Gastrocnemius medialis (tissue), 4 donors: ENCODE measurements at regions not wholly inside any gene's neighbourhood (a gene's known extent, or its start where the extent isn't known, plus 50 kb on each side); places are given as distances from the start of the nearest gene placed in this dataset.

Experiments used
- ATAC-seq, 2 donors: fragments of 150-250 bp; one replicate each; pipeline ENCODE4 v1.9.1; 2016
- DNase-seq, 2 donors: peaks; one replicate each; pipeline ENCODE4 v3.0.0-alpha.2; 2019
- H3K27ac ChIP-seq, 4 donors: fragments of 200-600 bp; sonication (generic); 1 replicate in 1 of 4; 2 replicates in 3 of 4; pipeline ENCODE4 v1.5.1; 2016 to 2018; ENCODE audit warnings: mild to moderate bottlenecking in 2 of 4, moderate library complexity in 1 of 4
- H3K27me3 ChIP-seq, 3 donors: fragments of 200-600 bp; sonication (generic) in 2 of 3; 1 replicate in 1 of 3; 2 replicates in 2 of 3; pipeline versions ENCODE4 v1.5.1 to v1.6.0; 2016 to 2019; ENCODE audit warnings: mild to moderate bottlenecking in 1 of 3, moderate library complexity in 1 of 3
- H3K36me3 ChIP-seq, 2 donors: fragments of 200-600 bp; sonication (generic) in 1 of 2; one replicate each; pipeline ENCODE4 v1.5.1; 2017 to 2018
- H3K4me1 ChIP-seq, 2 donors: fragments of 200-600 bp; sonication (generic) in 1 of 2; one replicate each; pipeline ENCODE4 v1.5.1; 2016 to 2017; ENCODE audit warnings: mild to moderate bottlenecking in 2 of 2
- H3K4me3 ChIP-seq, 4 donors: fragments of 200-600 bp; sonication (generic) in 3 of 4; 1 replicate in 1 of 4; 2 replicates in 3 of 4; pipeline ENCODE4 v1.5.1; 2016 to 2019; ENCODE audit warnings: mild to moderate bottlenecking in 2 of 4
- H3K9me3 ChIP-seq, 3 donors: fragments of 200-600 bp; sonication (generic) in 2 of 3; 1 replicate in 1 of 3; 2 replicates in 2 of 3; pipeline ENCODE4 v1.5.1; 2016 to 2019
- CTCF ChIP-seq, 5 experiments: fragments of 450-650 bp in 3 of 5; fragments of 200-600 bp in 2 of 5; sonication (generic) in 2 of 5; IDR thresholded peaks in 4 of 5; conservative IDR thresholded peaks in 1 of 5; 1 replicate in 4 of 5; 2 replicates in 1 of 5; pipeline ENCODE4 v1.5.1; 2016 to 2019; ENCODE audit warnings: antibody characterized with exemption in 5 of 5, mild to moderate bottlenecking in 3 of 5, moderate library complexity in 3 of 5
- POLR2A ChIP-seq, 2 donors: fragments of 450-650 bp; IDR thresholded peaks; one replicate each; pipeline ENCODE4 v1.6.1; 2017; ENCODE audit warnings: antibody characterized with exemption in 2 of 2, mild to moderate bottlenecking in 2 of 2, moderate library complexity in 2 of 2
- in situ Hi-C, 4 donors: fragments of 200-750 bp; cut with MboI; loops; one replicate each; pipeline versions ENCODE4 v1.15.0 to v1.8.0; 2017; ENCODE audit warnings: low sequenced_read_pairs in 4 of 4
- intact Hi-C: fragments of 100-400 bp; cut with DNase I; formaldehyde crosslinking; loops from one replicate; pipeline ENCODE4 v1.15.1; 2023; ENCODE audit warnings: low total_unique reads

GRCh38 chr2:239500574-239501550 lies 100.0 kb upstream of the HDAC4 start:
- H3K4me3 ChIP-seq: no peak overlapping the region
- H3K4me1 ChIP-seq: no peaks in the 10 kb centered on the region
- H3K27me3 ChIP-seq: no peaks in the 10 kb centered on the region
- intact Hi-C loops: no loop called here
- in situ Hi-C loops: no loop called here
- DNase-seq (no peak), ATAC-seq (peak in 1 of 2 donors; percentile 2)
- no peaks in the 10 kb centered on the region for H3K9me3 ChIP-seq
- no peaks in the 10 kb centered on the region for H3K36me3 ChIP-seq
- TF ChIP-seq CTCF (IDR thresholded peaks at IDR 0.05 in 4 of 5, conservative IDR thresholded peaks at IDR 0.05 in 1 of 5) (no peak), POLR2A (IDR thresholded peaks at IDR 0.05) (no peak)
- H3K27ac ChIP-seq: no peak overlapping the region

GRCh38 chr2:239499726-239500573 lies 99.1 kb upstream of the HDAC4 start:
- Histone ChIP-seq H3K4me1 (no peaks in the 10 kb centered on the region), H3K4me3 (no peak overlapping the region), H3K27me3 (no peaks in the 10 kb centered on the region), H3K36me3 (no peaks in the 10 kb centered on the region), H3K27ac (no peak overlapping the region), H3K9me3 (no peaks in the 10 kb centered on the region)
- TF ChIP-seq CTCF (IDR thresholded peaks at IDR 0.05 in 4 of 5, conservative IDR thresholded peaks at IDR 0.05 in 1 of 5) (no peak), POLR2A (IDR thresholded peaks at IDR 0.05) (no peak)
- in situ Hi-C loops: no loop called here
- no peak for DNase-seq
- peak in 1 of 2 donors; percentile 28 for ATAC-seq
- intact Hi-C loops: no loop called here

- Histone ChIP-seq H3K36me3 (no peaks in the 10 kb centered on the region), H3K27ac (no peak overlapping the region), H3K27me3 (no peaks in the 10 kb centered on the region), H3K4me3 (no peak overlapping the region), H3K9me3 (no peaks in the 10 kb centered on the region), H3K4me1 (no peaks in the 10 kb centered on the region)
- TF ChIP-seq POLR2A (IDR thresholded peaks at IDR 0.05) (no peak), CTCF (IDR thresholded peaks at IDR 0.05 in 4 of 5, conservative IDR thresholded peaks at IDR 0.05 in 1 of 5) (no peak)
- ATAC-seq (peak; percentile 55 to 63), DNase-seq (peak; percentile 42 to 46)
- in situ Hi-C loops: no loop called here
- intact Hi-C loops: no loop called here
Measured at GRCh38 chr2:239498981-239499634, 98.3 kb upstream of the HDAC4 start.

- ATAC-seq: no peak
- Histone ChIP-seq H3K9me3 (no peaks in the 10 kb centered on the region), H3K4me1 (no peaks in the 10 kb centered on the region), H3K27me3 (no peaks in the 10 kb centered on the region), H3K4me3 (no peak overlapping the region), H3K36me3 (no peaks in the 10 kb centered on the region), H3K27ac (no peak overlapping the region)
- in situ Hi-C loops: no loop called here
- no peak for DNase-seq
- intact Hi-C loops: no loop called here
- no peak for TF ChIP-seq POLR2A (IDR thresholded peaks at IDR 0.05)
- TF ChIP-seq CTCF (IDR thresholded peaks at IDR 0.05 in 4 of 5, conservative IDR thresholded peaks at IDR 0.05 in 1 of 5): no peak
Measured at GRCh38 chr2:239498576-239498975, 97.8 kb upstream of the HDAC4 start.
